H1 (cell line): ENCODE measurements at regions not wholly inside any gene's neighbourhood (a gene's known extent, or its start where the extent isn't known, plus 50 kb on each side); places are given as distances from the start of the nearest gene placed in this dataset.

ENCODE experiments used
- CTCF ChIA-PET: fragments of 300-600 bp; sonication (Branson Sonifier 250); formaldehyde crosslinking; loops from one replicate; lab custom pipeline; 2021; ENCODE audit not compliant: partially characterized antibody; lab: Charles Lee
- POLR2A ChIA-PET: fragments of 300-600 bp; sonication (Branson Sonifier 250); formaldehyde crosslinking; loops from one replicate; lab custom pipeline; 2021; ENCODE audit warnings: inconsistent platforms; ENCODE audit not compliant: partially characterized antibody; lab: Charles Lee
- DNase-seq, 2 experiments: peaks; one replicate each; pipeline versions ENCODE4 v3.0.0 to v3.0.0-alpha.2; 2010 to 2022; ENCODE audit warnings: low spot score in 2 of 2, low read depth in 1 of 2, mixed read lengths in 1 of 2
- FAIRE-seq: peaks from 2 replicates; lab custom pipeline; 2011; peaks lifted over from hg19 to GRCh38; lab: Jason Lieb, UNC
- H2AFZ ChIP-seq: 2 replicates; pipeline ENCODE4 v1.8.1; 2012; ENCODE audit warnings: low read length, inconsistent platforms
- H2AK5ac ChIP-seq: 2 replicates; pipeline ENCODE4 v1.6.1; 2013; ENCODE audit warnings: low read depth, low read length
- H2BK120ac ChIP-seq: replicated peaks from 2 replicates; pipeline ENCODE3; 2013; ENCODE audit warnings: low read depth, low read length, inconsistent platforms
- H2BK12ac ChIP-seq: 2 replicates; pipeline ENCODE4 v1.6.1; 2013; ENCODE audit warnings: low read depth, low read length
- H2BK15ac ChIP-seq: 2 replicates; pipeline ENCODE4 v1.6.1; 2013; ENCODE audit warnings: low read length
- H2BK20ac ChIP-seq: 2 replicates; pipeline ENCODE4 v1.6.1; 2013; ENCODE audit warnings: low read length
- H2BK5ac ChIP-seq: 2 replicates; pipeline ENCODE4 v1.6.1; 2013; ENCODE audit warnings: low read depth, low read length
- H3K14ac ChIP-seq: 2 replicates; pipeline ENCODE4 v1.6.1; 2013; ENCODE audit warnings: inconsistent platforms; ENCODE audit not compliant: insufficient read length
- H3K18ac ChIP-seq: 2 replicates; pipeline ENCODE4 v1.6.1; 2013; ENCODE audit warnings: low read length; ENCODE audit errors: extremely low read depth
- H3K23ac ChIP-seq: 2 replicates; pipeline ENCODE4 v1.6.1; 2013; ENCODE audit warnings: inconsistent platforms; ENCODE audit not compliant: insufficient read length
- H3K23me2 ChIP-seq: 2 replicates; pipeline ENCODE4 v1.6.1; 2013; ENCODE audit warnings: low read depth, low read length
- H3K27ac ChIP-seq: 2 replicates; pipeline ENCODE4 v1.6.1; 2011; ENCODE audit warnings: low read depth, low read length, inconsistent platforms
- H3K27me3 ChIP-seq, 4 experiments: replicated peaks in 1 of 4; 1 replicate in 1 of 4; 2 replicates in 3 of 4; pipeline versions ENCODE4 v1.6.1 to v1.8.1; 2011 to 2013; ENCODE audit warnings: low read length in 3 of 4, mild to moderate bottlenecking in 3 of 4, inconsistent platforms in 2 of 4, mixed read lengths in 2 of 4, moderate library complexity in 1 of 4; ENCODE audit not compliant: control insufficient read depth in 3 of 4, insufficient read depth in 3 of 4; ENCODE audit errors: extremely low read depth in 1 of 4
- H3K36me3 ChIP-seq, 4 experiments: 2 replicates each; pipeline versions ENCODE4 v1.6.1 to v1.8.1; 2011 to 2013; ENCODE audit warnings: mild to moderate bottlenecking in 4 of 4, low read length in 3 of 4, moderate library complexity in 2 of 4, control low read depth in 1 of 4, inconsistent platforms in 1 of 4; ENCODE audit not compliant: insufficient read depth in 4 of 4, control insufficient read depth in 2 of 4
- H3K4ac ChIP-seq: replicated peaks from 2 replicates; pipeline ENCODE3; 2013; ENCODE audit warnings: low read length, low read depth, mixed read lengths, inconsistent platforms; ENCODE audit not compliant: insufficient read length
- H3K4me1 ChIP-seq, 4 experiments: replicated peaks in 1 of 4; 1 replicate in 1 of 4; 2 replicates in 3 of 4; pipeline versions ENCODE4 v1.6.1 to v1.8.1; 2011 to 2013; ENCODE audit warnings: low read length in 3 of 4, inconsistent platforms in 2 of 4, mixed read lengths in 1 of 4; ENCODE audit not compliant: insufficient read depth in 4 of 4, control insufficient read depth in 3 of 4
- H3K4me2 ChIP-seq, 2 experiments: 2 replicates each; pipeline versions ENCODE4 v1.6.1 to v1.8.1; 2011 to 2013; ENCODE audit warnings: low read depth in 2 of 2, low read length in 2 of 2, control low read depth in 1 of 2, inconsistent platforms in 1 of 2, mild to moderate bottlenecking in 1 of 2; ENCODE audit not compliant: insufficient read depth in 1 of 2
- H3K4me3 ChIP-seq, 4 experiments: fragments of 200-600, 300-600 bp in 1 of 4; sonication (generic), shearing (Covaris generic), sonication (Bioruptor Twin) in 1 of 4; 2 replicates each; pipeline versions ENCODE4 v1.5.1 to v1.8.1; 2011 to 2016; ENCODE audit warnings: low read length in 4 of 4, low read depth in 3 of 4, control low read depth in 2 of 4, inconsistent platforms in 2 of 4, mild to moderate bottlenecking in 2 of 4, mixed read lengths in 1 of 4, moderate library complexity in 1 of 4; ENCODE audit not compliant: insufficient read depth in 2 of 4; ENCODE audit errors: extremely low read depth in 1 of 4
- H3K56ac ChIP-seq: replicated peaks from 2 replicates; pipeline ENCODE3; 2013; ENCODE audit warnings: low read depth, mild to moderate bottlenecking, mixed read lengths, low read length, inconsistent platforms; ENCODE audit not compliant: insufficient read length
- H3K79me1 ChIP-seq: 2 replicates; pipeline ENCODE4 v1.6.1; 2013; ENCODE audit warnings: low read depth, low read length, control low read depth
- H3K79me2 ChIP-seq, 2 experiments: 2 replicates each; pipeline versions ENCODE4 v1.6.1 to v1.8.1; 2012 to 2013; ENCODE audit warnings: low read length in 2 of 2, mild to moderate bottlenecking in 2 of 2, inconsistent platforms in 1 of 2; ENCODE audit not compliant: insufficient read depth in 2 of 2, control insufficient read depth in 1 of 2
- H3K9ac ChIP-seq, 4 experiments: replicated peaks in 1 of 4; 1 replicate in 1 of 4; 2 replicates in 3 of 4; pipeline versions ENCODE4 v1.6.1 to v1.8.1; 2011 to 2013; ENCODE audit warnings: low read depth in 3 of 4, low read length in 3 of 4, control low read depth in 2 of 4, mild to moderate bottlenecking in 2 of 4, moderate library complexity in 2 of 4, inconsistent platforms in 1 of 4; ENCODE audit errors: extremely low read depth in 1 of 4
- H3K9me3 ChIP-seq, 2 experiments: 2 replicates each; pipeline versions ENCODE4 v1.6.1 to v1.8.1; 2012 to 2013; ENCODE audit warnings: mild to moderate bottlenecking in 2 of 2, moderate library complexity in 2 of 2, control low read depth in 1 of 2, inconsistent platforms in 1 of 2, low read depth in 1 of 2, low read length in 1 of 2, mixed read lengths in 1 of 2; ENCODE audit not compliant: insufficient read depth in 2 of 2
- H4K20me1 ChIP-seq, 2 experiments: replicated peaks in 1 of 2; 2 replicates each; pipeline versions ENCODE3 to v1.8.1; 2011 to 2013; ENCODE audit warnings: inconsistent platforms in 2 of 2, low read length in 2 of 2, mild to moderate bottlenecking in 1 of 2; ENCODE audit not compliant: insufficient read depth in 2 of 2, control insufficient read depth in 1 of 2
- H4K5ac ChIP-seq: 2 replicates; pipeline ENCODE4 v1.6.1; 2013; ENCODE audit warnings: low read length, low read depth, mixed read lengths, inconsistent platforms; ENCODE audit not compliant: insufficient read length
- H4K8ac ChIP-seq: 2 replicates; pipeline ENCODE4 v1.8.0; 2013; ENCODE audit warnings: mild to moderate bottlenecking, moderate library complexity, low read length, inconsistent platforms; ENCODE audit not compliant: insufficient read depth; ENCODE audit errors: extremely low read depth
- H4K91ac ChIP-seq: replicated peaks from 2 replicates; pipeline ENCODE3; 2013; ENCODE audit warnings: low read length, mixed read lengths, inconsistent platforms; ENCODE audit not compliant: insufficient read length
- FOSL1 ChIP-seq: IDR thresholded peaks from 2 replicates; pipeline ENCODE4 v1.6.1; 2011; ENCODE audit warnings: mild to moderate bottlenecking, low read depth, low read length, moderate library complexity; ENCODE audit not compliant: insufficient read depth
- JUND ChIP-seq: IDR thresholded peaks from 2 replicates; pipeline ENCODE4 v1.6.1; 2011; ENCODE audit warnings: mild to moderate bottlenecking, improper control_type of control experiment, low read length
- PHF8 ChIP-seq: fragments of 200-600 bp; sonication (generic); conservative IDR thresholded peaks from 2 replicates; pipeline ENCODE4 v1.7.1; 2012; ENCODE audit warnings: low read depth, mild to moderate bottlenecking, inconsistent platforms, low read length, moderate library complexity
- POLR2A ChIP-seq, 2 experiments: IDR thresholded peaks; 1 replicate in 1 of 2; 2 replicates in 1 of 2; pipeline ENCODE4 v1.6.1; 2011; ENCODE audit warnings: low read depth in 2 of 2, low read length in 2 of 2, mild to moderate bottlenecking in 2 of 2; ENCODE audit errors: control extremely low read depth in 1 of 2
- RAD21 ChIP-seq, 2 experiments: IDR thresholded peaks in 1 of 2; conservative IDR thresholded peaks in 1 of 2; 2 replicates each; pipeline ENCODE4 v1.6.1; 2011; ENCODE audit warnings: low read depth in 2 of 2, low read length in 2 of 2, improper control_type of control experiment in 1 of 2, inconsistent platforms in 1 of 2, mild to moderate bottlenecking in 1 of 2, moderate library complexity in 1 of 2
- SAP30 ChIP-seq: fragments of 300-600 bp; sonication (generic); IDR thresholded peaks from 2 replicates; pipeline ENCODE4 v1.7.1; 2012; ENCODE audit warnings: low read length, moderate library complexity, mild to moderate bottlenecking, inconsistent platforms; ENCODE audit not compliant: insufficient read depth, insufficient replicate concordance
- SIRT6 ChIP-seq: IDR thresholded peaks from one replicate; pipeline ENCODE4 v1.7.1; 2012; ENCODE audit warnings: low read length, inconsistent platforms
- SP1 ChIP-seq: IDR thresholded peaks from 2 replicates; pipeline ENCODE4 v1.6.1; 2011; ENCODE audit warnings: low read depth, low read length
- TEAD4 ChIP-seq: IDR thresholded peaks from 2 replicates; pipeline ENCODE4 v1.6.1; 2012; ENCODE audit warnings: low read depth, low read length, inconsistent platforms, mixed read lengths
- WGBS, 2 experiments: shearing (Covaris generic) in 1 of 2; methylation state at CpG; one replicate each; pipeline versions ENCODE4 v1.1.6 to v1.1.7; 2013 to 2015; ENCODE audit warnings: low lambda C conversion rate in 2 of 2, mixed read lengths in 2 of 2, inconsistent platforms in 1 of 2, low coverage in 1 of 2, missing lambda C conversion rate in 1 of 2; ENCODE audit not compliant: insufficient replicate concordance in 2 of 2, insufficient coverage in 1 of 2, insufficient read length in 1 of 2; ENCODE audit errors: extremely low coverage in 1 of 2, missing lambda C conversion rate in 1 of 2; 5-methylcytosine and 5-hydroxymethylcytosine counted together
- TF ChIP-seq, protein P1 (sequence below): IDR thresholded peaks from 2 replicates; pipeline ENCODE4 v1.6.1; 2011; ENCODE audit warnings: low read length, improper control_type of control experiment
- TF ChIP-seq, protein P2 (sequence below), 3 experiments: IDR thresholded peaks; 1 replicate in 2 of 3; 2 replicates in 1 of 3; pipeline versions ENCODE4 v1.5.1 to v1.6.1; 2011; ENCODE audit warnings: low read length in 3 of 3, mild to moderate bottlenecking in 3 of 3, inconsistent platforms in 2 of 3, low read depth in 1 of 3, moderate library complexity in 1 of 3; ENCODE audit not compliant: insufficient read depth in 1 of 3; ENCODE audit errors: control extremely low read depth in 1 of 3

DNA sequence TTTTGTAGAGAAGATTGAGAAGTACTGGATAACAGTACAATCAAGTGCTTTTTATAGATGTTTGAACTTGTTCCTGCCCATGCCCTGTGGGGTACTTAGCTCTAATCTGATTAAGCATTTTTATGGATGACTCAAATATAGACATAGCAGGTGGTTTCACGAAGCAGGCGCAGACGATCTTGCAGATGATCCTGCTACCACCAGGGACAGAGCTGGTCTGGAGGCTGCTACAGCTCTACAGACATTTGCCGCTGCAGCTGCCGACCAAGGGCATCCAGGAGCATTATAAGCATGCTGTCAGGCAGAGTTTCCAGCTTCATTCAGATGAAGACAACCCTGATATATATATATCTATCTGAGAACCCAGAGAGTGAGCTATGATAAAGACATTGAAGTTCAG is 650.4 kb downstream of the NXPH1 start:
- Histone ChIP-seq H3K27me3 (no peaks in the 10 kb centered on the region), H3K36me3 (no peaks in the 10 kb centered on the region), H3K79me2 (no peaks in the 10 kb centered on the region), H2AFZ (no peak overlapping the region), H3K9ac (no peak overlapping the region), H3K27ac (no peak overlapping the region), H3K4ac (no peak overlapping the region), H4K5ac (no peak overlapping the region), H3K23ac (no peak overlapping the region), H2BK20ac (no peak overlapping the region), H4K91ac (no peak overlapping the region), H2BK12ac (no peak overlapping the region), H3K4me3 (no peak overlapping the region), H3K4me2 (no peak overlapping the region), H2BK5ac (no peak overlapping the region), H3K18ac (no peak overlapping the region; the same call in 1 of the 2 replicates), H2AK5ac (no peak overlapping the region), H3K4me1 (no peaks in the 10 kb centered on the region), H2BK120ac (no peak overlapping the region), H3K56ac (no peak overlapping the region), H4K20me1 (no peaks in the 10 kb centered on the region), H3K79me1 (no peaks in the 10 kb centered on the region), H3K23me2 (no peaks in the 10 kb centered on the region), H2BK15ac (no peak overlapping the region), H3K14ac (no peak overlapping the region), H4K8ac (no peak overlapping the region), H3K9me3 (no peaks in the 10 kb centered on the region)
- DNase-seq (no peak), FAIRE-seq (no peak)
- ChIA-PET POLR2A (no interaction called here), CTCF (interaction anchor here (0.9 to 1.3 kb wide), 3 partner anchors 11 to 57 kb away, joined by 3 to 5 read pairs (median 5); no protein-coding TSS in a partner anchor)
- 83% methylated on average over 5 of the region's 5 CpGs; no CpG with 5 or more reads in 1 of the 2 experiments for WGBS, 2 experiments
- TF ChIP-seq TEAD4 = no peak
- no peak for TF ChIP-seq FOSL1
- TF ChIP-seq SP1 = no peak
- TF ChIP-seq SIRT6 = no peak
- no peak for TF ChIP-seq JUND
- no peak for TF ChIP-seq SAP30
- TF ChIP-seq PHF8 = no peak
- peak in 1 of 2 experiments; percentile 19; a peak in 1 of 4 replicates for TF ChIP-seq RAD21 (IDR thresholded peaks at IDR 0.05 in 1 of 2, conservative IDR thresholded peaks at IDR 0.05 in 1 of 2; ENCODE audit: low read depth in 2 of 2, low read length in 2 of 2)
- TF ChIP-seq, protein P1, sequence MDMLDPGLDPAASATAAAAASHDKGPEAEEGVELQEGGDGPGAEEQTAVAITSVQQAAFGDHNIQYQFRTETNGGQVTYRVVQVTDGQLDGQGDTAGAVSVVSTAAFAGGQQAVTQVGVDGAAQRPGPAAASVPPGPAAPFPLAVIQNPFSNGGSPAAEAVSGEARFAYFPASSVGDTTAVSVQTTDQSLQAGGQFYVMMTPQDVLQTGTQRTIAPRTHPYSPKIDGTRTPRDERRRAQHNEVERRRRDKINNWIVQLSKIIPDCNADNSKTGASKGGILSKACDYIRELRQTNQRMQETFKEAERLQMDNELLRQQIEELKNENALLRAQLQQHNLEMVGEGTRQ = no peak
- TF ChIP-seq, protein P2, sequence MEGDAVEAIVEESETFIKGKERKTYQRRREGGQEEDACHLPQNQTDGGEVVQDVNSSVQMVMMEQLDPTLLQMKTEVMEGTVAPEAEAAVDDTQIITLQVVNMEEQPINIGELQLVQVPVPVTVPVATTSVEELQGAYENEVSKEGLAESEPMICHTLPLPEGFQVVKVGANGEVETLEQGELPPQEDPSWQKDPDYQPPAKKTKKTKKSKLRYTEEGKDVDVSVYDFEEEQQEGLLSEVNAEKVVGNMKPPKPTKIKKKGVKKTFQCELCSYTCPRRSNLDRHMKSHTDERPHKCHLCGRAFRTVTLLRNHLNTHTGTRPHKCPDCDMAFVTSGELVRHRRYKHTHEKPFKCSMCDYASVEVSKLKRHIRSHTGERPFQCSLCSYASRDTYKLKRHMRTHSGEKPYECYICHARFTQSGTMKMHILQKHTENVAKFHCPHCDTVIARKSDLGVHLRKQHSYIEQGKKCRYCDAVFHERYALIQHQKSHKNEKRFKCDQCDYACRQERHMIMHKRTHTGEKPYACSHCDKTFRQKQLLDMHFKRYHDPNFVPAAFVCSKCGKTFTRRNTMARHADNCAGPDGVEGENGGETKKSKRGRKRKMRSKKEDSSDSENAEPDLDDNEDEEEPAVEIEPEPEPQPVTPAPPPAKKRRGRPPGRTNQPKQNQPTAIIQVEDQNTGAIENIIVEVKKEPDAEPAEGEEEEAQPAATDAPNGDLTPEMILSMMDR (IDR thresholded peaks at IDR 0.05; ENCODE audit: control extremely low read depth in 1 of 3, insufficient read depth in 1 of 3, low read depth in 1 of 3, low read length in 3 of 3) = peak in 1 of 3 experiments; percentile 23; a peak in 1 of 4 replicates
- TF ChIP-seq POLR2A (IDR thresholded peaks at IDR 0.05; ENCODE audit: control extremely low read depth in 1 of 2, low read depth in 2 of 2, low read length in 2 of 2) = no peak
